ENCODE measurements at regions not wholly inside any gene's neighbourhood (a gene's known extent, or its start where the extent isn't known, plus 50 kb on each side); places are given as distances from the start of the nearest gene placed in this dataset.
"Not testable (repeated sequence)": the region's sequence is repeated elsewhere in the genome, so short reads cannot be mapped to it uniquely, and the experiment has no call there.

- DNase-seq (ENCODE audit: low read depth): no peak
Measured at GRCh38 chr9:86997156-86997555, 49.9 kb upstream of the GAS1 start.

- no peak for DNase-seq (ENCODE audit: low read depth)
Measured at GRCh38 chr9:86997951-86998350, 50.6 kb upstream of the GAS1 start.

- no peak for DNase-seq (ENCODE audit: low read depth)
Measured at GRCh38 chr9:87002517-87002916, 55.2 kb upstream of the GAS1 start.

GRCh38 chr9:87004016-87004415 is 56.7 kb upstream of the GAS1 start:
- no peak for DNase-seq (ENCODE audit: low read depth)

GRCh38 chr9:87006956-87007355 is 59.6 kb upstream of the GAS1 start:
- no peak for DNase-seq (ENCODE audit: low read depth)

GRCh38 chr9:87007711-87008366 is 60.5 kb upstream of the GAS1 start:
- DNase-seq (ENCODE audit: low read depth): no peak

- DNase-seq (ENCODE audit: low read depth): no peak
Measured at GRCh38 chr9:87008667-87009066, 61.4 kb upstream of the GAS1 start.

GRCh38 chr9:87010626-87011025 is 63.3 kb upstream of the GAS1 start:
- no peak for DNase-seq (ENCODE audit: low read depth)

- DNase-seq (ENCODE audit: low read depth): no peak
Measured at GRCh38 chr9:87011551-87011950, 64.2 kb upstream of the GAS1 start.

- DNase-seq (ENCODE audit: low read depth): no peak
Measured at GRCh38 chr9:87013490-87013889, 66.2 kb upstream of the GAS1 start.

GRCh38 chr9:87014436-87014835 is 67.1 kb upstream of the GAS1 start:
- DNase-seq (ENCODE audit: low read depth): no peak

- DNase-seq (ENCODE audit: low read depth): no peak
Measured at GRCh38 chr9:87016681-87017080, 69.4 kb upstream of the GAS1 start.

GRCh38 chr9:87020169-87020950 is 73.1 kb upstream of the GAS1 start:
- no peak for DNase-seq (ENCODE audit: low read depth)

GRCh38 chr9:87022178-87022577 is 74.9 kb upstream of the GAS1 start:
- DNase-seq (ENCODE audit: low read depth): no peak

GRCh38 chr9:87026204-87026603 is 78.9 kb upstream of the GAS1 start:
- no peak for DNase-seq (ENCODE audit: low read depth)

- DNase-seq (ENCODE audit: low read depth): not testable (repeated sequence)
Measured at GRCh38 chr9:87028836-87029235, 81.5 kb upstream of the GAS1 start.

- no peak for DNase-seq (ENCODE audit: low read depth)
Measured at GRCh38 chr9:87029905-87030304, 82.6 kb upstream of the GAS1 start.

- DNase-seq (ENCODE audit: low read depth): no peak
Measured at GRCh38 chr9:87034841-87035240, 87.5 kb upstream of the GAS1 start.

- no peak for DNase-seq (ENCODE audit: low read depth)
Measured at GRCh38 chr9:87035879-87036278, 88.6 kb upstream of the GAS1 start.

- DNase-seq (ENCODE audit: low read depth): no peak
Measured at GRCh38 chr9:87036506-87036905, 89.2 kb upstream of the GAS1 start.

- DNase-seq (ENCODE audit: low read depth): no peak
Measured at GRCh38 chr9:87039809-87040392, 92.6 kb upstream of the GAS1 start.

GRCh38 chr9:87040410-87041009 is 93.2 kb upstream of the GAS1 start:
- DNase-seq (ENCODE audit: low read depth): no peak
